HG02571 (cell line): ENCODE measurements at regions not wholly inside any gene's neighbourhood (a gene's known extent, or its start where the extent isn't known, plus 50 kb on each side); places are given as distances from the start of the nearest gene placed in this dataset.

Source experiments
- ATAC-seq: cut with Tn5 transposase; IDR thresholded peaks from one replicate; pipeline ENCODE4 v1.9.1; 2021; ENCODE audit warnings: mild to moderate bottlenecking, moderate library complexity; ENCODE audit not compliant: unreplicated experiment

DNA sequence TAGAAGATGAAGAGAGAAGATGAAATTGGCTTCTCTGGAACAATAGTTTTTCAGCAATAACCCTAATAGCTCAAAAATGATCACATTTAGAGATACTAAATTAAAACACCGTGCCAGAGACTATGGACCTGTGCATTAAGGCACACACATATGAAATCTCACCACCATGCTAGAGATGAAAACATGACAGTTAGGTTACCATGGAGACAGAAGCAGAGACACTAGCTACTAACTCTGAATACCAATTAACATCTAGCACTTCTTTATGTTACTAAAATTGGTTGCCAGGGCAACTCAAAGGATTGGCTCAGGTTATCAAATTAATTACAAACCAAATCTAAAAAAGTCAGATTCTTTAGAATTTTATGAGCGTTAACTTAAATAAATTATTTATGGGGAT, 337.7 kb downstream of the PLK2 start:
- no peak for ATAC-seq

DNA sequence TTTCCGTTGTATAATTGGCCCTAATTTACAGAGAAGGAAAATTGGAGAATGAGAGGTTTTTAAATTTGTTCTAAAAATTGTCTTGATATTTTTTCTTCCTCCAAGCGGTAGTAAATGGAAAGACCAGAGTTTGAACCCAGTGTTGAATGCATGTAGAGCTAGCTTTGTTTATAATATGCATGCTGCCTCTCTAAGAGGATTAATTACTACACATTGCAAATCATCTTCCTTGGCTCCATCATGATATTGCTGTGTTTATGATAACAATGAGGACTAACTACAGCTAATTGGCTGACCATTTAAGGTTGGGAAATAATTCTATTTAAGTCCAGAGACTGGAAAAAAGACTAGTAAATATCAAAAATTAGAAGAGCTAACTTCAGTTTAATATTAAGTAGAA, 338.5 kb downstream of the PLK2 start:
- no peak for ATAC-seq

DNA sequence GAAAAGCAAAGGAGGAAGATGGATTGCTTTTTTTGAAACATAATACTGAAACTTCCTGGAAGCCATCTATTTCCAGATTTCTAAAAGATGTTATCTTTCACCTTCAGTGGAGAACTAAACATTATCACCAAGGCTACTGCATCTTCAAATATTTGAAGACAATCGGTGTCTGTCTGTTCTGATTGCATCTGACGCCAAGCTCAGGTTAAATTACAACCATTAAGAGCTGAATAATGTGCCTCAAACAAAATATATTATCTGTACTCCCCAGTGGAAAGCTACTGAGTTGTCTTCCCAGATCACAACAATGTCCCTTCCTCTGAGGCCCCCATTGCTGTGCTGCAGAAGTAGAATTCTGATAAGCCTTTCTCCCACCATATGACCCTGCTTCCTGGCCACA, 342.3 kb downstream of the PLK2 start:
- no peak for ATAC-seq

DNA sequence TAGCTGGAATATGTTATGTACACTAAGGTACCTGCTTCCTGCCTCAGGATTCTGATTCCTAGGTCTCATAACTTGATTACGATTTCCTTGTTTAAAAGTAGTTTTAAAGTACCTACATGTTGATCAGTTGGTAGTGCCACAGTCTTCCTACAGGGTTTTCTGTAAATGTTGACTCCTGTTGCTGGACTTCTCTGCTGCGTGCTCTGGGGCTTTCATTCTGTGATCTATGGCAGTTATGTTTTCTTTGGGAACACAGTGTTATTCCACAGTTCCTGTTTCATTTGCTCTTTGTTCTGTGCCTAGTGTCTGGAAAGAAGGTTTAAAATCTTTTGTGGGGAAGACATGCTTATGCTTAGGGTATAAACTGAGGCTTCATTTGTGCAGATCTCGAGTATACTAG, 343.5 kb downstream of the PLK2 start:
- ATAC-seq = no peak

DNA sequence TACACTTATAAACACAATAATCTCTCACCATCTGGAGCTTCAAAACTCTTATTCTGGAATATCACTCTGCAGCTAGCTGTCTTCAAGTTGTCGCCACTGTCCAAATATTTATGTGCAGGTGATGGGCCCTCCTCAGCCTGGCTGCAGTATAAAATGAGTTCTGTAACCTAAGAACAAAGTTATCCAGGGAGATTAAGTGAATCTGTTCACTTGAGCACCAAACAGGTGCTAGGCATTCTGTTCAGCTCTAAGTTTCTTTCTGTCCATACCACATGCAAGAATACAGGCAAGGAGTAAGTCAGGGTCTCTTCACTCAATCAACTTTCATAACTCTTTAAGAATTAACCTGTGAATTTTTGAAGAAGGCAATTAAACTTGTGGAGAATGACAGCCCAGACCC, 344.1 kb downstream of the PLK2 start:
- no peak for ATAC-seq

DNA sequence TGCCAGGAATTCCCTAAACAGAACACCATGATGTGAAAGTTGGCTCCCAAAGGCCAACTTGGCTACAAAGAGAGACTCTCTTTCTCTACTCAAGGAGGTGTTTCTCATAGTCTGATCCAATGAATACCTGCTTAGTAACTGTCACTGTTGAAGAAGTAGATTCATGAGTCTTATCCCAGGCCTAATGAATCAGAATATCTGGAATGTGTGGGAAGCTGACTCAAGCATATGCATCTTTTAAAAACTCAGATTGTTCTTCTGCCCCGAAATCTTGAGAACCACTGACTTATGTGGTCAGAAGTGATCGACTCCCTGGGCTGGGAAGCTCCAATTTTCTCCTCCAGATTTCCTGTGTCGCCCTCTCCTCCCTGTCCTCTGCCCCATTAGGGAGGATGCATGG, 345.6 kb downstream of the PLK2 start:
- no peak for ATAC-seq

DNA sequence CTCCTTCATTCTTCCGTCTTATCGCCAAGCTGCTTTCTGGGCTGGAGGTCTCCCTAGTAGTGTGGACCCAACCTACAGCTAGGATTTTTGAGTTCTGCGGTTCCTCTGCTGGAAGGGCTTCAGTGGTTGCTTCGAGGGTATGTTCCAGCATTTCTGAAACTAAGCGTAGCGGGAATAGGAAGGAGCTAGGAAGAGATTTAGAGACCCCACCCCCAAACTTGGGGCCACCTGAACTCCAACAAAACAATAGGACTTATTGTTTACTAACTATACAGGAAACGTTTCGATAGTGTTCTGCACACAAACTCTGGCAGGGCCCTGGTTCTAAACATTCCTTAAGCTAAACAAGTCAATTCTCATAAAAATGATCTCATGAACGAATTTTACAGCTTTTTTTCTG, 346.7 kb downstream of the PLK2 start:
- ATAC-seq = no peak

DNA sequence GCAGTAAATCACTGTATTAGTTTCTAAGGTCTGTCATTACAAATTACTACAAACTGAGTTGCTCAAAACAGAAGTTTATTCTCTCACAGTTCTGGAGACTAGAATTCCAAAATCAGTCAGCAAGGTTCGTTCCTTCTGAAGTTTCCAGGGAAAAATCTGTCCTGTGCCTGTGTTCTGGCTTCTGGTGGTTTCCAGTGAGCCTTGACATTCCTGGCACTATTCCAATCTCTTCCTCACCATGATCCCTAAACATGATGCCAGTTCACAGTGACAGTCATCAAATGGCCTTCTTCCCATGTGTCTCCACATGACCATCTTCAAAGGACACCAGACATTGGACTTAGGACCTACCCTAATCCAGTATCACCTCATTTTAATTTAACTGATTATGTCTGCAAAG, 351.4 kb downstream of the PLK2 start:
- ATAC-seq = no peak

DNA sequence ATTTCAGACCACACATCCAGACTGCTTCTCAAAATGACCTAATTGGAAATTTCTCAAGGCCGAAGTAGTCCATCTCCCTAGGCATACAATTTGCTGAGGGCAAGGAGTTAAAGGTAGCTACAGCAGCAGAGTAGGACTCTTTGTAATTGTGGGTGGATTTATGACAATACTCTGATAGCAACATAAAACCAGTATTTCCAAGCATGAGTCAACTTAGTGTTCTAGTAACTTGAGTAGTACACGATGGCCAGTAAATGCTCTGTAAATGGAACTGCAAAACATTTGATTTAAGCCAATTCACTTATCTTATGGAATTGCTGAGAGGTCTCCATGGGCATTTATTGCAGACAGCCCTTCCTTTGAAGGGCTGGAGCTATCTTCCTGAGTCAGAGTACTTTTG, 352.2 kb downstream of the PLK2 start:
- ATAC-seq = no peak

DNA sequence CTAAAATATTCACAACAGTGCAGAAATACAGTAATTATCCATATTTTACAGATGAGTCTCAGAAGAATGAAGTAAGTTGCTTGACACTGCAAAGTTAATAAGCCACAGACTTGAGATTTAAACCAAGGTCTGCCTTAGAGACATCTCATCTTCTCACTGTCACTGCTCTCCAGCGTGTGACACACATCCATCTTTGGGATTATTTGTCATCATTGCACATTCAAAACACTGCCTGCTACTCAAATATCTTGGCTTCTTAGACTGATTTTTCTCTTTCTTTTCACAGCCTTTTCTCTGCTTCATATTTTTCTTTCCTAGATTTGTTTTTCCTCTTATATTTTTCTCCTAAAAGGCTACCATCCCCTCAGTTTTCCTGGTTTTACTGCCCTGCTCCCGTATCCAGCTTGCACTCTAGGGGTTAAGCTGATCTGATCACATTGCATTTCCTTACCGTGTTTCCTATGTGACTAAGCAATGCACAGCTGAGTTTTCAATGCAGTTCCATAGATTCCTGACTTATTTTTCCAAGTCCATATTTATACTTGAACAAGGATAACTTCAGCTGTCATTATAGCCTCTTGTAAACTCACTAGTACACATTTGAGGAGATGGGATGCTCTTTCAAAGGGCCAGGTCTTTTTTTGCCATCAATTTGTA, 353.0 kb downstream of the PLK2 start:
- no peak for ATAC-seq

DNA sequence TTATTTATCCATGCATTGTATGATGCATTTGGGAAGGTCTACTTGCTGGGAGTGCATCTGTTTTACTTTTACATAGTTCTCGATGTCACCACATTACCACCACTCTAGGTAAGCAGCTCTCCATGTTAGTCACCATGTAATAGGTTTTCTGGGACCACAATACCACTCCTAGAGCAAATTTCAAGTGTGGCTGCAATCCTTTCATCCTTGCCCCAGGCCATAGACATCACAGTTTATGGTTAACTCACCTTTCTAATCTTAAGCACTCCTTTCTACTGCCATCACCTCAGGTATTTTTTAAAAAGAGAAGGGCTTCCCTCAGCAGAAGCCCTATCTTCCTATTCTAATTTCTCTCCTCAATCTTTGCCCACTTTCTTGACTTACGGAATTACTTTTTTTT, 354.1 kb downstream of the PLK2 start:
- no peak for ATAC-seq

DNA sequence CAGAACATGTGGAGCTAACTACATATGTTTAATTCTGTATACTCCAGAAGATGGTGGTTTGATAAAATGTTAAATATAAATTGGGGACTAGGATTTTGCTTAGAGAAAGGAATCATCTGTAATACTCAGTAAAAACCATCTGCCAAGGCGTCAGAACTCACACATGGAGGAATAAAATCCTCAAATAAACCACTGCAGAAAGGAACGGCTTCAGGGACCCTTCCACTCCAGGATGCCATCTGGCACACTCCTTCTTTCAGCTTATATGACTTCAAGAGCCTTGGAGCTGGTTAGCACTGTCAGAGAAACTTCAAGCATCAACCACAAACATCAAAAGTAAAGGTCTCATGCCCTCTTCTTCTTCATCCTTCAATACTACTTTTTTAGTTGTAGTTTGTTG, 360.6 kb downstream of the PLK2 start:
- no peak for ATAC-seq

DNA sequence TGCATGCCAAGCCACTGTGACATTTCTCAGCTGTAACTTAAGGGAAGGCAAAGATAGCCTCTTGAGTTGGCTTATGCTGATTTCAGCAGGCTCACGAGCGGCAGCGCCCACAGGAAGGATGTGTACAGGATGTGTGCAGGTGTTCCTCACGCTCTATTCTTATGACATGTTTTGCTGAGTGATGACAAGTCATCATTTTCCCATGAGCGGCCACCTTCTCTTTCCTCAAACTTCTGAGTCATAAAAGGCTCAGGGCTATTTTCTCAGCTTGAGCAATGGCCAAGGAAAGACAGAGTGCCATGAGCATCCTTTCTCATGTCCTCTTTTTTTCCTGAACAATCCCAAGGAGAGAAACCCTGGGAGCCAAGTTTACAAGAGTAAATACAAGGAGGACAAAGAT, 365.9 kb downstream of the PLK2 start:
- ATAC-seq = no peak

DNA sequence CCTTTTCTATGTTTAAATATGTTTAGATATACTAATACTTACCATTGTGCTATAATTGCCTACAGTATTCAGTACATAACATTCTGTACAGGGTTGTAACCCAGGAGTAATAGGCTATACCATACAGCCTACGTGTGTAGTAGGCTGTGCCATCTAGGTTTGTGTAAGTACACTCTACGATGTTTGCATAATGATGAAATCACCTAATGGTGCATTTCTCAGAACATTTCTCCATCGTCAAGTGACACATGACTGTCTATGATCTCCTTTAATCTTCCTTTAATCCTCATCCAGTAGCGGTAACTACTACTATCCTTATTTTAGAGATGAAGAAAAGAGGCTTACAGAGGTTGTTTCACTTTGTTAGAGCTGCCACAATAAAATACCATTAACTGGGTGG, 369.2 kb downstream of the PLK2 start:
- no peak for ATAC-seq

DNA sequence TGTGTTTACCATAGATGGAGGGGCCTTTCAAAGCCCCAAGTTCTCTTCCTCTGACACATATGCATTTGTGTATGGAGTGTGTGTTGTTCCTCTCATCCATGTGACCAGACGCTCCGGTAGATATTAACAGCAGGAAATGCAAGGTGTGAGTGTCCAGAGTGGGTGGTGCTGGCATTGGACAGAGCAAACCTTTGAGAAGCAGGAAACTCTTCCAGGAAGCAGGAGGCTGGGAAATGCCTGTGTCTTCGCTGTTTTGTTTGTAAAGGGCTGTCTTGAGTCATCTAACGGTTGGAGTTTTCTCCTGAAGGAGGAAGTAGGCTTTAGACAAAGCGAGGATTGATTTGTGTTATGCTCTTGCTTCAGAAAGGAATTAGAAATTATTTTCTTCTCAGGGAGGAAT, 370.9 kb downstream of the PLK2 start:
- no peak for ATAC-seq

DNA sequence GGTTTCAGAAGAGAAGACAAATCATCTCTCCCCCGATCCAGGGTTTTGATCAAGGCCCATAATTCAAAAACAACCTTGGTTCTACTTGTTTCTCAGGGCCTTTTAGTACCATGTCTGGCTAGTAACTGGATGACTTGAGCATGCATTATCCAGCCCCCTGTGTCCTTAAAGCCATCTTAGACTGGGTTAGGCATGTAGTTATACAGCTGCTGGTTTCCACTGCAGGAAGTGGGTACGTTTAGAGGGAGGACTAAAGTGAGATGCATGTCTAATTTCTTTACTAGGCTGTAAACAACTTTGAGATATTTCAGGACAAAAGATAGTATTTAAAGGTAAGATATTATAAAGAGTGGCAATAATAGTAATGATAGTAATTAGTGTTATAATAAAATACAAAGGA, 372.0 kb downstream of the PLK2 start:
- ATAC-seq = no peak

DNA sequence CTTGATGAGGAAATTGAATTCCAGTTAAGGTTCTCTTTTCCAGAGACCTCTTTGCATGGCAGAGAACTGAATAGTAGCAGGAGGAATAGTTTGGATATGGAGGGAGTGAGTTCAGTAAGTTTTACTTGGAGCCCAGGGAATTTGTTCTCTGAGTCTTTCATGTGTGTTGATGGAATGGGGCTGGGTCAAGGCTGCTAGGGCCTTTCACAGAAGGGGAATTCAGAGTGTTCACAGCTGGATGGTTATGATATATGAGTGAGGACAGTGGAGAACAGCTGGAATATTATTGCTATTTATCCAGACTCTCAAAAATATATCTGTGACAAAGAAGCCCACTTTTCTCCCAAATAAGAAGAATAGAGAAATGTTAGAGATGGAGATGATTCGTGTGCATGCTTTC, 372.8 kb downstream of the PLK2 start:
- ATAC-seq = no peak

DNA sequence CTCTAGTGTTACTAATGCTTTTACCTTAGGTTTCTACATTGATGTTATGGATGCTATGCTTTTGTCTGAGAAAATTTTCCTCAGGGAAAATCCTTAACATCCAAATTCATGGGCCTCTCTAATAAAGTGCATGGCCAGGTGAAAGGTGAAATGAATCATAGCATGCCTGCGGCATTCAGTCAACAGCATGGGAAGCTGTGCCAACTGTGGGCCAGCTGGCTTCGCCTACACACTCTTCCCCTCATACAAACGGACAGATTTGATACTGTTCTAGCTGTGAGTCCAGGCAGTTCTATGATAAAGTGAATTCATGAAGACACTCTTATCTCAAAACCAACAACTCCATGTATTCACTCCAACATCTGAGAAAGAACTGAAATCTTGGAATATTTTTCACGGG, 374.1 kb downstream of the PLK2 start:
- ATAC-seq = no peak

DNA sequence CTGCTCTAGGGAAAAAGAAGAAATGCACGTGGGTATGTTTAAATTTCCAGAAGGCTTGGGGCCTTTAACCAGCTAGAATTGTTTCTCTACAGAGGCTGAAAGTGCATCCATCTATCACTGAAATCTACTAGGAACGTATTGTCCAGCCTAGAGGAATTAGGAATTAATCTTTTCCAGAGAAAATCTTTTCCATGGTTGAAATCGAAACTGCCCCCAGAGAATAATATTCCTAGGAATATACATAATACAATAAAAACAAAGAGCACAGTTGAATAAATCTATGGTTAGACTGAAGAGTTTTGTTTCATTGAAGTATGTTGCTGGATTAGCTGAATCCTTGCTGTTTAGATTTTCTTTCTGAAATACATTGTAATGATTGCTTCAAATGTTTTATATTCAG, 378.5 kb downstream of the PLK2 start:
- ATAC-seq = no peak

DNA sequence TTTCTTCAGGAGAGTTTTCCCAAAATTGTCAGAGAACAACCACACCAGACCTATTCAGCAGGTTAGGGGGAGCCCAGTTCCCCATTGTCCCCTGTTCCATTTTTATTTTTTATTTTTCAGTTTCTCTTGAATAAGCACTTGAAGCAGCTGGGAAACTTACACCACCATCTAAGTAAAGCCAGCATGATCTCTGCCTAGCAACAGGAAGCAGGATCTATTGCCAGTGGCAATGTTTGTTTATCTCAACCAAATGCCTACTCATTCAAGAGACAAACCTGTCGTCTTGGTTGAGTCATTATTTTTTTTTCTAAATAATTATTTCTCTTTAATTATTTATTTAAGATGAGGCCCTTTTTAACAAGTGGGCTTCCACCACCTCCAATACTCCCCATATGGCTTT, 379.3 kb downstream of the PLK2 start:
- no peak for ATAC-seq

DNA sequence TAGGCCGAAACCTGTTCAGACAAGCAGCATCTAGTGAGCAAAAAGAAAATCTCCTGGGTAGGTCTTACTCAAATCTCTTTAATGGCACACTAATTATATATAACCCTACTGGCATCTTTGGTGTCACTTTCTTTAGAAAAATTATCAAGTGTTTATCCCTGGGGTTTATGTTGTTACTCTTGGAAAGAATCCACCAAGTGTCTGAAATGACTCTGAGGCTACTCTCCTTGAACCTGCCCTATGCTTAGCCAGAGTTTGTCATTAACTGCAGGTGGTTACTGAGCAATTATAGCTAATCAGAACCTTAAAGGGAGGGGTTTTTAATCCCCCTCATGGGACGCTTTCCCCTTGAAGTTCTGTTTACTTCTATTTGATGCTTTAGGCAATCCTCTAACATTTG, 381.9 kb downstream of the PLK2 start:
- no peak for ATAC-seq

DNA sequence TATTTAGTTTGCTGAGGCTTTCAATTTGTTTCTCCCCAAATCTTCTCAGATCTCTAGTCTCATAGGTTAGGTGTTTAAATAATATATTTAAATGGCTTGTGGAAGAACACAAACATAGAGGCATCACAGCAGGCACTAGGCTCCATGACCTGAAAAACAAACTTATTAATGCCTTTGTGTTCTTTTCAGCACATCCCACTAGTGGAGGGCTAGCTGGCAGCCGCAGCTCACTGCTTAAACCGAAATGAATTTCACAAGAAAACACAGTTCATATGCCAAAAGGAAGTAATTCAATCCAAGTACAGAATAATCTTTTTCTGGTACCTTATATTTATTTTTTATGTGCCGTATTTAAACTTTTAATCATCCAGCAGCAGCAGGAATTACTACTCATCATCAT, 382.5 kb downstream of the PLK2 start:
- ATAC-seq = no peak

DNA sequence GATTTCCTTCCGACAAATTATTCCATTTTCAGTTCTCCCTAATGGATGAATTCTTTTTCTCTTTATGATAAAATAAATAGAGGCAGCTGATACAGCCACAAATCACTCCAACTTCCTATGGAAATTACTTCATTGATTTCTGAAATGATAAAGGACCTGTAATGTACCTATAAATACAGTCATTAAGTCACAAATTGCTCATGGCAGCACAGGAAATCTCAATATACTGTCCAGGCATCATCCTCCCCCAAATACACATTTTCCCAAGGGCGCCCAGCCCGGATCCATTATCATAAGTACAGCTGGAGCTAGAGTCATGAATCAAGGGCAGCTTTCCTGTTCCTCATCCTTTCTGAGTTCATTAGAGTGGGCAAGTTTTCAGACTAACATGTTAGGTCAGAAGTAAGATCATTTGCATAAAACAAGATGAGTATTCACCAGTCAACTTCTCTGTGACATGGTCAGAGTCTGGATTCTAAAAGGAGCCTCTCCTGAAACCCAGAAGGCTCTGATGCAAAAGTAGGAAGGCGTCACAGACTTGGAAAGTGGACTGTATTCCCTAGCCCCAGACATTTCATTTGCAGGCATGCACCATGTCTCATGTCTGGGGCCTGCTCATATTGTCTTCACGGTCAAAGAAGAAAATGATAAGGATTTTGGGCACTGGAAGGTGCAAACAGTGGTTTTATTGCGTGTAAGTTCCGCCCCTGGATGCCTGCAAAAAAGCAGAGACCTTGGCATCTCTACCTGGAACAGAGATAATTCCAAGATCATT, 383.2 kb downstream of the PLK2 start:
- ATAC-seq = no peak
